AG04449 (cell line): ENCODE measurements at regions not wholly inside any gene's neighbourhood (a gene's known extent, or its start where the extent isn't known, plus 50 kb on each side); places are given as distances from the start of the nearest gene placed in this dataset.

ENCODE experiments used
- CTCF ChIA-PET: fragments of 350-600 bp; formaldehyde crosslinking; extraction: SDS; loops from one replicate; lab custom pipeline; 2021; ENCODE audit warnings: antibody characterized with exemption; lab: Yijun Ruan, JAX
- POLR2A ChIA-PET: fragments of 400-600, 350-600 bp; formaldehyde crosslinking; extraction: SDS; loops from one replicate; lab custom pipeline; 2020; ENCODE audit warnings: antibody characterized with exemption, inconsistent platforms; lab: Yijun Ruan, JAX
- DNase-seq: peaks from one replicate; pipeline ENCODE4 v3.0.0-alpha.2; 2010; ENCODE audit warnings: low read depth, low spot score
- H3K4me3 ChIP-seq: 2 replicates; pipeline ENCODE4 v1.5.1; 2011; ENCODE audit warnings: low read depth, mild to moderate bottlenecking, control low read depth, low read length
- TF ChIP-seq, protein P1 (sequence below): IDR thresholded peaks from one replicate; pipeline ENCODE4 v1.5.1; 2011; ENCODE audit warnings: mild to moderate bottlenecking, moderate library complexity, low read length, control low read depth, inconsistent platforms; ENCODE audit not compliant: insufficient read depth; ENCODE audit errors: missing control alignments

DNA sequence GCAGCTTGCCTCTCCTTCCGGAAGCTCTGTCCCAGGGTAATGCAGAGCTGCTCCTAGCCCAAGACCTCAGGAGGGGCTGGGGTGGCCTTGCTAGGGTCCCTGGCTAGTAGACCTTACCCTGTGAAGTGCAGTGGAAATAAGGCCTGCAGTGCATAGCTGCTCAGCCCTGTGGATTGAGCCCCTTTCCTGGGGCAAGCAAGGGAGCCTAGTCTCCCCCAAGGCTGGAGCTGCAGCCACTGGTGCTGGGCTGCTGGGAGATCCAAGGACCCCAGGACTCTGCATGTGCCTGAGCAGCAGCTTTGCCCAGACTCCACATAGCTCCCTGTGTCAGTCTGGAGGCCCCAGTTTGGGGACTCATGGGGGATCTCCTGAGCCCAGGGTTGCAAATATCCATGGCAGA, 57.9 kb downstream of the FANCF start:
- TF ChIP-seq, protein P1, sequence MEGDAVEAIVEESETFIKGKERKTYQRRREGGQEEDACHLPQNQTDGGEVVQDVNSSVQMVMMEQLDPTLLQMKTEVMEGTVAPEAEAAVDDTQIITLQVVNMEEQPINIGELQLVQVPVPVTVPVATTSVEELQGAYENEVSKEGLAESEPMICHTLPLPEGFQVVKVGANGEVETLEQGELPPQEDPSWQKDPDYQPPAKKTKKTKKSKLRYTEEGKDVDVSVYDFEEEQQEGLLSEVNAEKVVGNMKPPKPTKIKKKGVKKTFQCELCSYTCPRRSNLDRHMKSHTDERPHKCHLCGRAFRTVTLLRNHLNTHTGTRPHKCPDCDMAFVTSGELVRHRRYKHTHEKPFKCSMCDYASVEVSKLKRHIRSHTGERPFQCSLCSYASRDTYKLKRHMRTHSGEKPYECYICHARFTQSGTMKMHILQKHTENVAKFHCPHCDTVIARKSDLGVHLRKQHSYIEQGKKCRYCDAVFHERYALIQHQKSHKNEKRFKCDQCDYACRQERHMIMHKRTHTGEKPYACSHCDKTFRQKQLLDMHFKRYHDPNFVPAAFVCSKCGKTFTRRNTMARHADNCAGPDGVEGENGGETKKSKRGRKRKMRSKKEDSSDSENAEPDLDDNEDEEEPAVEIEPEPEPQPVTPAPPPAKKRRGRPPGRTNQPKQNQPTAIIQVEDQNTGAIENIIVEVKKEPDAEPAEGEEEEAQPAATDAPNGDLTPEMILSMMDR: no peak
- DNase-seq: no peak
- no peak overlapping the region for H3K4me3 ChIP-seq
- ChIA-PET CTCF (no interaction called here), POLR2A (no interaction called here)

DNA sequence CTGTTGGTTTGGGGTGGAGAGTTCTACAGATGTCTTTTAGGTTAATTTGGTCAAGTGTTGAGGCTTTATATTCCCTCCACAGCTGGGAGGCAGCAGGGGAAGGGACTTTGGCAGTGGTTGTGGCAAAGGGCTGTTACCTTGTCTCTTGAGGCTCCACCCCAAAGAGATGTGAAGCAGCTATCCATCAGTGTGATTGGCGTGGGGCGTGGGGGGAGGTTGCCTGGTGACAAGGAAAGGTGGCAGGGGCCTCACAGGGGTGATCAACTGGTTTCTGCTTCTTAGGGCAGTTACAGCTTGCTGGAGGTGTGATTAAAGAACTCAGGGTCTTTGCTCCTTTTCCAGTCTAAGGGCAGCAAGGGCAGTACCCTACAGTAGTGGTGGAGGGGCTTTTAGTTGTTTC, 59.3 kb downstream of the FANCF start:
- ChIA-PET CTCF (no interaction called here), POLR2A (no interaction called here)
- TF ChIP-seq, protein P1: no peak
- no peak overlapping the region for H3K4me3 ChIP-seq
- DNase-seq: no peak

GRCh38 chr11:22561283-22561682, 64.3 kb downstream of the FANCF start:
- DNase-seq: no peak
- TF ChIP-seq, protein P1: no peak
- no peak overlapping the region for H3K4me3 ChIP-seq
- POLR2A ChIA-PET: no interaction called here
- CTCF ChIA-PET: no interaction called here

GRCh38 chr11:22559416-22559815, 66.2 kb downstream of the FANCF start:
- ChIA-PET CTCF (no interaction called here), POLR2A (no interaction called here)
- TF ChIP-seq, protein P1: no peak
- no peak for DNase-seq
- H3K4me3 ChIP-seq: no peak overlapping the region

- CTCF ChIA-PET: no interaction called here
- POLR2A ChIA-PET: no interaction called here
Measured at GRCh38 chr11:22558664-22559063, 67.0 kb downstream of the FANCF start.

DNA sequence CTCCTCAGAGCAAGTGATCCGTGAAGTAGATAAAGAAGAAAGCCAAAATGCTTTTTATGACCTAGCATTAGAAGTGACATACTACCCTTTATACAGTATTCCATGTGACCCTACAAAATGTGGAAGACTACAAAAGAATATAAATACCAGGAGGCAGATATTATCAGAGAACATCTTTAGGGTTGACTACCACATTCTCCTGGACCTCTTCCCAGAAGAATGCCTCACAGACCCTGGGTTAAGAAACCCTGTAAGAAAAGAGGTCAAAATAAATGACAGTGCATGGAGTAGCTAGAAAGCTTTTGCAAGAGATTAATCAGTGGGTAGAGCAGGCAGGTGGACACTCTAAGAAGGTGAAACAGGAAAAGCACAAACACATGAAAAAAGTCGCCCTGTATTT, 69.2 kb downstream of the FANCF start:
- CTCF ChIA-PET: no interaction called here

More at GRCh38 chr11:22558664-22559063, 67.0 kb downstream of the FANCF start:
- no peak for DNase-seq
- no peak overlapping the region for H3K4me3 ChIP-seq
- TF ChIP-seq, protein P1: no peak

More for the DNA sequence above, 69.2 kb downstream of the FANCF start:
- POLR2A ChIA-PET: no interaction called here
- no peak overlapping the region for H3K4me3 ChIP-seq
- TF ChIP-seq, protein P1: no peak
- DNase-seq: no peak
